DOHH2 (cell line): ENCODE measurements at regions not wholly inside any gene's neighbourhood (a gene's known extent, or its start where the extent isn't known, plus 50 kb on each side); places are given as distances from the start of the nearest gene placed in this dataset.

ENCODE experiments used
- EZH2phosphoT487 ChIP-seq: fragments of 200-600 bp; sonication (generic); IDR thresholded peaks from 2 replicates; pipeline ENCODE4 v1.6.1; 2017; ENCODE audit warnings: borderline replicate concordance, mild to moderate bottlenecking, antibody characterized with exemption, low read length, moderate library complexity, mixed read lengths
- TF ChIP-seq, protein P1 (sequence below): fragments of 200-600 bp; sonication (generic); IDR thresholded peaks from one replicate; pipeline ENCODE4 v1.5.1; 2014; ENCODE audit warnings: antibody characterized with exemption, mild to moderate bottlenecking, low read depth, low read length; ENCODE audit not compliant: poor library complexity, severe bottlenecking

DNA sequence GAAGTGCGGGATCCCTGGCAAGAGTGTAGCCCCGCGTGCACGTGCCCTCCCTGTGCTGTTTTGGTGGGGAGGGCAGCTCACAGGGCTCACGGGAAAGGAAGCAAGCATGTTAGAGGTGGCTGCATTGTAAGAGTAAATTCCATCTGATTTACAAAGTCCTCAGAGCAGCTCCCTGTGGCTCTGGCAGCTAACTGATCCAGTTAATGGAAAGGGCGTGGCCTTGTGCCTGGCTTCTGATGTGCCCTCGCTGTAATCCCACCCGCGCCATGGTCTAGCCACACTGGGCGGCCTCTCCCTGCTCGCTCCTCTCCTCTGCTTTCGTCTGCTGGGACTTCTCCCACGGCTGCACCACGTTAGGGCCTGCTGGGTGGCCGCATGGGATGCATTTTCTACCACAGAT lies 258.5 kb downstream of the FGF9 start:
- TF ChIP-seq, protein P1, sequence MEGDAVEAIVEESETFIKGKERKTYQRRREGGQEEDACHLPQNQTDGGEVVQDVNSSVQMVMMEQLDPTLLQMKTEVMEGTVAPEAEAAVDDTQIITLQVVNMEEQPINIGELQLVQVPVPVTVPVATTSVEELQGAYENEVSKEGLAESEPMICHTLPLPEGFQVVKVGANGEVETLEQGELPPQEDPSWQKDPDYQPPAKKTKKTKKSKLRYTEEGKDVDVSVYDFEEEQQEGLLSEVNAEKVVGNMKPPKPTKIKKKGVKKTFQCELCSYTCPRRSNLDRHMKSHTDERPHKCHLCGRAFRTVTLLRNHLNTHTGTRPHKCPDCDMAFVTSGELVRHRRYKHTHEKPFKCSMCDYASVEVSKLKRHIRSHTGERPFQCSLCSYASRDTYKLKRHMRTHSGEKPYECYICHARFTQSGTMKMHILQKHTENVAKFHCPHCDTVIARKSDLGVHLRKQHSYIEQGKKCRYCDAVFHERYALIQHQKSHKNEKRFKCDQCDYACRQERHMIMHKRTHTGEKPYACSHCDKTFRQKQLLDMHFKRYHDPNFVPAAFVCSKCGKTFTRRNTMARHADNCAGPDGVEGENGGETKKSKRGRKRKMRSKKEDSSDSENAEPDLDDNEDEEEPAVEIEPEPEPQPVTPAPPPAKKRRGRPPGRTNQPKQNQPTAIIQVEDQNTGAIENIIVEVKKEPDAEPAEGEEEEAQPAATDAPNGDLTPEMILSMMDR, result no peak
- TF ChIP-seq EZH2phosphoT487, result no peak
